ENCODE measurements at regions not wholly inside any gene's neighbourhood (a gene's known extent, or its start where the extent isn't known, plus 50 kb on each side); places are given as distances from the start of the nearest gene placed in this dataset.
"Not testable (repeated sequence)": the region's sequence is repeated elsewhere in the genome, so short reads cannot be mapped to it uniquely, and the experiment has no call there.

DNA sequence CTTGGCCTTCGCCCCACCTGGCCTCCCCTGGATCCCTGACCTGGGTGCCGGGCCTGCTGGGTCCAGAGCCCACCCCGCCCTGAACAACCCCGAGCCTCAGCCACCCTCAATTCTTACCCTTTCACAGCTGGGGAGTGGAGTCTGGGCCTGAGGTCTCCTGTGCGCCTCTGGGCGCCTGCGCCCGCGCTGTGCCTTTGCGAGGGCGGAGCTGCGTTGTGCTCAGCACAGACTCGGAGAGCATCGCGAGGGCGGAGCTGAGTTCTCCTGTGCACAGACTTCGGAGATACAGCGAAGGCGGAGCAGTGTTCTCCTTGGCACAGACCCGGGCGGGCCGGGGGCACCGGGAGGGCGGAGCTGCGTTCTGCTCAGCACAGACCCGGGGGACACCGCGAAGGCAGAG lies 123.3 kb downstream of the PPIAL4E start:
- DNase-seq; intact Hi-C loops (cut with DNase I): not testable (repeated sequence)
- peak in 1 of 2 donors; percentile 77 for ATAC-seq
